Testis (tissue), 2 donors: ENCODE measurements at regions not wholly inside any gene's neighbourhood (a gene's known extent, or its start where the extent isn't known, plus 50 kb on each side); places are given as distances from the start of the nearest gene placed in this dataset.
"Not testable (repeated sequence)": the region's sequence is repeated elsewhere in the genome, so short reads cannot be mapped to it uniquely, and the experiment has no call there.

Experiments
- POLR2A ChIP-seq: fragments of 450-650 bp; IDR thresholded peaks from one replicate; pipeline ENCODE4 v1.6.1; 2017; ENCODE audit warnings: antibody characterized with exemption, mild to moderate bottlenecking, moderate library complexity
- TF ChIP-seq, protein P1 (sequence below), 3 experiments: fragments of 450-650 bp in 2 of 3; fragments of 200-600 bp in 1 of 3; sonication (generic) in 1 of 3; IDR thresholded peaks; one replicate each; pipeline ENCODE4 v1.5.1; 2016 to 2019; ENCODE audit warnings: antibody characterized with exemption in 3 of 3, mild to moderate bottlenecking in 2 of 3, moderate library complexity in 1 of 3

DNA sequence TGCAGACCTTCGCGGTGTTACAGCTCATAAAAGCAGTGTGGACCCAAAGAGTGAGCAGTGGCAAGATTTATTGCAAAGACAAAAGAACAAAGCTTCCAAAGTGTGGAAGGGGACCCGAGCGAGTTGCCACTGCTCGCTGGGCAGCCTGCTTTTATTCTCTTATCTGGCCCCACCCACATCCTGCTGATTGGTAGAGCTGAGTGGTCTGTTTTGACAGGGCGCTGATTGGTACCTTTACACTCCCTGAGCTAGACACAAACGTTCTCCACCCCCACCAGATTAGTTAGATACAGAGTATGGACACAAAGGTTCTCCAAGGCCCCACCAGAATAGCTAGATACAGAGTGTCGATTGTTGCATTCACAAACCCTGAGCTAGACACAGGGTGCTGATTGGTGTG, 156.2 kb upstream of the GIMD1 start:
- TF ChIP-seq, protein P1, sequence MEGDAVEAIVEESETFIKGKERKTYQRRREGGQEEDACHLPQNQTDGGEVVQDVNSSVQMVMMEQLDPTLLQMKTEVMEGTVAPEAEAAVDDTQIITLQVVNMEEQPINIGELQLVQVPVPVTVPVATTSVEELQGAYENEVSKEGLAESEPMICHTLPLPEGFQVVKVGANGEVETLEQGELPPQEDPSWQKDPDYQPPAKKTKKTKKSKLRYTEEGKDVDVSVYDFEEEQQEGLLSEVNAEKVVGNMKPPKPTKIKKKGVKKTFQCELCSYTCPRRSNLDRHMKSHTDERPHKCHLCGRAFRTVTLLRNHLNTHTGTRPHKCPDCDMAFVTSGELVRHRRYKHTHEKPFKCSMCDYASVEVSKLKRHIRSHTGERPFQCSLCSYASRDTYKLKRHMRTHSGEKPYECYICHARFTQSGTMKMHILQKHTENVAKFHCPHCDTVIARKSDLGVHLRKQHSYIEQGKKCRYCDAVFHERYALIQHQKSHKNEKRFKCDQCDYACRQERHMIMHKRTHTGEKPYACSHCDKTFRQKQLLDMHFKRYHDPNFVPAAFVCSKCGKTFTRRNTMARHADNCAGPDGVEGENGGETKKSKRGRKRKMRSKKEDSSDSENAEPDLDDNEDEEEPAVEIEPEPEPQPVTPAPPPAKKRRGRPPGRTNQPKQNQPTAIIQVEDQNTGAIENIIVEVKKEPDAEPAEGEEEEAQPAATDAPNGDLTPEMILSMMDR (IDR thresholded peaks at IDR 0.05) = not testable (repeated sequence)
- TF ChIP-seq POLR2A = not testable (repeated sequence)
